ENCODE measurements at regions not wholly inside any gene's neighbourhood (a gene's known extent, or its start where the extent isn't known, plus 50 kb on each side); places are given as distances from the start of the nearest gene placed in this dataset.
"Not testable (repeated sequence)": the region's sequence is repeated elsewhere in the genome, so short reads cannot be mapped to it uniquely, and the experiment has no call there.

- no peak for DNase-seq
Observed at GRCh38 chrX:98068024-98068580, 1184.4 kb downstream of the RPA4 start.

- DNase-seq, result no peak
Observed at GRCh38 chrX:98071331-98071730, 1187.6 kb downstream of the RPA4 start.

- no peak for DNase-seq
Observed at GRCh38 chrX:98077440-98077839, 1193.7 kb downstream of the RPA4 start.

GRCh38 chrX:98111684-98112083 is 1228.0 kb downstream of the RPA4 start:
- DNase-seq, result no peak

- no peak for DNase-seq
Observed at GRCh38 chrX:98114021-98114420, 1230.3 kb downstream of the RPA4 start.

- DNase-seq, result no peak
Observed at GRCh38 chrX:98141466-98141865, 1257.8 kb downstream of the RPA4 start.

GRCh38 chrX:98191003-98191402 is 1307.3 kb downstream of the RPA4 start:
- DNase-seq, result no peak

GRCh38 chrX:98194036-98194435 is 1310.3 kb downstream of the RPA4 start:
- no peak for DNase-seq

GRCh38 chrX:98203800-98204199 is 1320.1 kb downstream of the RPA4 start:
- no peak for DNase-seq

- DNase-seq, result no peak
Observed at GRCh38 chrX:98207947-98208346, 1324.2 kb downstream of the RPA4 start.

- DNase-seq, result no peak
Observed at GRCh38 chrX:98231003-98231402, 1347.3 kb downstream of the RPA4 start.

- not testable (repeated sequence) for DNase-seq
Observed at GRCh38 chrX:98240061-98240460, 1356.4 kb downstream of the RPA4 start.

GRCh38 chrX:98263135-98263534 is 1379.4 kb downstream of the RPA4 start:
- DNase-seq, result no peak

GRCh38 chrX:98289726-98290125 is 1406.0 kb downstream of the RPA4 start:
- no peak for DNase-seq

- DNase-seq, result no peak
Observed at GRCh38 chrX:98294310-98294709, 1410.6 kb downstream of the RPA4 start.

GRCh38 chrX:98296129-98296528 is 1412.4 kb downstream of the RPA4 start:
- no peak for DNase-seq

- no peak for DNase-seq
Observed at GRCh38 chrX:98299785-98300184, 1416.1 kb downstream of the RPA4 start.

- not testable (repeated sequence) for DNase-seq
Observed at GRCh38 chrX:98300536-98300935, 1416.8 kb downstream of the RPA4 start.

GRCh38 chrX:98331407-98331806 is 1447.7 kb downstream of the RPA4 start:
- DNase-seq, result no peak

- no peak for DNase-seq
Observed at GRCh38 chrX:98338544-98338943, 1454.8 kb downstream of the RPA4 start.

GRCh38 chrX:98350940-98351339 is 1467.2 kb downstream of the RPA4 start:
- DNase-seq, result no peak

GRCh38 chrX:98357146-98357545 is 1473.4 kb downstream of the RPA4 start:
- DNase-seq, result no peak

- no peak for DNase-seq
Observed at GRCh38 chrX:98362630-98363029, 1478.9 kb downstream of the RPA4 start.

GRCh38 chrX:98371994-98372393 is 1488.3 kb downstream of the RPA4 start:
- DNase-seq, result no peak

GRCh38 chrX:98379134-98379533 is 1495.4 kb downstream of the RPA4 start:
- no peak for DNase-seq

- DNase-seq, result no peak
Observed at GRCh38 chrX:98380106-98380505, 1496.4 kb downstream of the RPA4 start.

All from CD4-positive, alpha-beta T cell treated with Interleukin-10 for 1 hour (primary cell).